HepG2 (cell line): ENCODE measurements at regions not wholly inside any gene's neighbourhood (a gene's known extent, or its start where the extent isn't known, plus 50 kb on each side); places are given as distances from the start of the nearest gene placed in this dataset.

ENCODE experiments used
- ATAC-seq: fragments of 200-7000 bp; cut with Tn5 transposase; 3 replicates; pipeline ENCODE4 v1.9.1; 2020; ENCODE audit warnings: mild to moderate bottlenecking, moderate library complexity
- BruUV-seq: library from RNA; stranded (reverse); fragments of 400-500 nt; replicated peaks from 2 replicates; lab custom pipeline; 2021; lab: Mats Ljungman, UMichigan
- CTCF ChIA-PET: fragments of 300-600 bp; formaldehyde crosslinking; extraction: SDS; loops from one replicate; lab custom pipeline; 2021; ENCODE audit warnings: low total read pairs, inconsistent platforms, low intra/inter-chr PET ratio; lab: Yijun Ruan, JAX
- POLR2A ChIA-PET: fragments of 350-600 bp; sonication (Branson Sonifier 250); formaldehyde crosslinking; loops from one replicate; lab custom pipeline; 2020; ENCODE audit warnings: antibody characterized with exemption, inconsistent platforms; lab: Yijun Ruan, JAX
- DNase-seq: peaks from one replicate; pipeline ENCODE4 v3.0.0-alpha.2; 2015; ENCODE audit warnings: low spot score
- FAIRE-seq: peaks from 3 replicates; lab custom pipeline; 2011; peaks lifted over from hg19 to GRCh38; lab: Jason Lieb, UNC
- H2AFZ ChIP-seq: one replicate; pipeline ENCODE4 v1.6.1; 2011; ENCODE audit warnings: low read length, inconsistent platforms
- H3K27ac ChIP-seq: fragments of 300-600 bp; 3 replicates; pipeline ENCODE4 v1.8.0; 2011; ENCODE audit warnings: mixed run types, mild to moderate bottlenecking, mixed read lengths, low read length, inconsistent platforms; ENCODE audit not compliant: insufficient read depth; ENCODE audit errors: extremely low read length
- H3K27me3 ChIP-seq, 2 experiments: fragments of 200-600 bp in 1 of 2; 2 replicates in 1 of 2; 3 replicates in 1 of 2; pipeline versions ENCODE4 v1.6.0 to v1.8.0; 2011; ENCODE audit warnings: low read length in 2 of 2, mild to moderate bottlenecking in 2 of 2, moderate library complexity in 2 of 2, inconsistent platforms in 1 of 2; ENCODE audit not compliant: insufficient read depth in 2 of 2, control insufficient read depth in 1 of 2
- H3K36me3 ChIP-seq, 2 experiments: fragments of 200-600 bp in 1 of 2; replicated peaks in 1 of 2; 2 replicates in 1 of 2; 3 replicates in 1 of 2; pipeline versions ENCODE4 v1.5.1 to v1.8.0; 2011; ENCODE audit warnings: low read length in 2 of 2, inconsistent platforms in 1 of 2; ENCODE audit not compliant: insufficient read depth in 2 of 2, control insufficient read depth in 1 of 2
- H3K4me1 ChIP-seq: 2 replicates; pipeline ENCODE4 v1.5.1; 2012; ENCODE audit warnings: low read length, inconsistent platforms; ENCODE audit not compliant: insufficient read depth
- H3K4me2 ChIP-seq: 2 replicates; pipeline ENCODE4 v1.6.0; 2011; ENCODE audit warnings: low read depth, low read length, inconsistent platforms
- H3K4me3 ChIP-seq, 3 experiments: fragments of 200-600 bp in 1 of 3; sonication (generic), shearing (Covaris generic) in 1 of 3; replicated peaks in 1 of 3; 2 replicates each; pipeline ENCODE4 v1.5.1; 2011 to 2016; ENCODE audit warnings: low read length in 3 of 3, inconsistent platforms in 2 of 3, low read depth in 2 of 3, mild to moderate bottlenecking in 2 of 3, control low read depth in 1 of 3, mixed read lengths in 1 of 3; ENCODE audit not compliant: insufficient read depth in 1 of 3
- H3K79me2 ChIP-seq: one replicate; pipeline ENCODE4 v1.6.1; 2011; ENCODE audit warnings: low read length, inconsistent platforms; ENCODE audit not compliant: insufficient read depth
- H3K9ac ChIP-seq: 2 replicates; pipeline ENCODE4 v1.6.0; 2011; ENCODE audit warnings: mild to moderate bottlenecking, low read depth, low read length, inconsistent platforms; ENCODE audit not compliant: insufficient read depth
- H3K9me3 ChIP-seq: 2 replicates; pipeline ENCODE4 v1.5.1; 2012; ENCODE audit warnings: mild to moderate bottlenecking, low read length
- H4K20me1 ChIP-seq: 2 replicates; pipeline ENCODE4 v1.6.0; 2011; ENCODE audit warnings: inconsistent platforms, mild to moderate bottlenecking, low read length, moderate library complexity; ENCODE audit not compliant: insufficient read depth
- ELF1 ChIP-seq: sonication (generic); formaldehyde crosslinking; IDR thresholded peaks from 2 replicates; pipeline ENCODE4 v1.4.0; 2020; ENCODE audit warnings: missing genetic modification reagents
- ELF3 ChIP-seq: IDR thresholded peaks from 2 replicates; pipeline ENCODE4 v1.6.1; 2016; ENCODE audit warnings: missing genetic modification reagents, missing compliant biosample characterization
- ELK4 ChIP-seq: sonication (generic); formaldehyde crosslinking; IDR thresholded peaks from 2 replicates; pipeline ENCODE4 v1.9.0; 2021; ENCODE audit warnings: missing genetic modification reagents, borderline replicate concordance
- HES4 ChIP-seq: sonication (generic); formaldehyde crosslinking; IDR thresholded peaks from 2 replicates; pipeline ENCODE4 v1.9.0; 2021; ENCODE audit warnings: mild to moderate bottlenecking, missing genetic modification reagents, borderline replicate concordance
- HOXA5 ChIP-seq: sonication (generic); formaldehyde crosslinking; IDR thresholded peaks from 2 replicates; pipeline ENCODE4 v1.4.0; 2020; ENCODE audit warnings: missing genetic modification reagents
- ISX ChIP-seq: sonication (generic); formaldehyde crosslinking; conservative IDR thresholded peaks from 2 replicates; pipeline ENCODE4 v1.5.0; 2020; ENCODE audit warnings: missing genetic modification reagents
- MZF1 ChIP-seq: sonication (generic); formaldehyde crosslinking; IDR thresholded peaks from 2 replicates; pipeline ENCODE4 v1.8.1; 2023; ENCODE audit warnings: mild to moderate bottlenecking, missing genetic modification reagents, borderline replicate concordance
- SP1 ChIP-seq, 2 experiments: fragments of 450-650 bp in 1 of 2; sonication (generic) in 1 of 2; formaldehyde crosslinking in 1 of 2; IDR thresholded peaks; 2 replicates each; pipeline versions ENCODE4 v1.4.0 to v1.6.1; 2016 to 2020; ENCODE audit warnings: missing genetic modification reagents in 1 of 2
- ZBTB7A ChIP-seq: sonication (generic); formaldehyde crosslinking; IDR thresholded peaks from 2 replicates; pipeline ENCODE4 v1.8.0; 2022; ENCODE audit warnings: mild to moderate bottlenecking, missing genetic modification reagents
- ZNF264 ChIP-seq: sonication (generic); formaldehyde crosslinking; IDR thresholded peaks from 2 replicates; pipeline ENCODE4 v1.4.0; 2020; ENCODE audit warnings: missing genetic modification reagents
- ZNF274 ChIP-seq: sonication (generic); formaldehyde crosslinking; IDR thresholded peaks from 2 replicates; pipeline ENCODE4 v1.5.1; 2020; ENCODE audit warnings: mild to moderate bottlenecking, missing genetic modification reagents
- ZNF275 ChIP-seq: sonication (generic); formaldehyde crosslinking; IDR thresholded peaks from 2 replicates; pipeline ENCODE4 v1.8.0; 2022; ENCODE audit warnings: missing genetic modification reagents, mild to moderate bottlenecking, inconsistent platforms, borderline replicate concordance
- ZNF552 ChIP-seq: sonication (generic); formaldehyde crosslinking; IDR thresholded peaks from 2 replicates; pipeline ENCODE4 v1.9.0; 2022; ENCODE audit warnings: missing genetic modification reagents, mild to moderate bottlenecking, borderline replicate concordance
- ZNF747 ChIP-seq: sonication (generic); formaldehyde crosslinking; IDR thresholded peaks from 2 replicates; pipeline ENCODE4 v1.8.1; 2023; ENCODE audit warnings: missing genetic modification reagents, mild to moderate bottlenecking, borderline replicate concordance
- WGBS: methylation state at CpG from one replicate; pipeline ENCODE4 v1.1.6; 2017; ENCODE audit warnings: low lambda C conversion rate; 5-methylcytosine and 5-hydroxymethylcytosine counted together
- in situ Hi-C: cut with HindIII; loops from 2 replicates; pipeline ENCODE4 v1.10.0; 2017; ENCODE audit warnings: low pct_unique_long_range_greater_than_20kb; ENCODE audit not compliant: extremely low pct_ligation_motif_present
- intact Hi-C: fragments of 100-400 bp; cut with micrococcal nuclease; formaldehyde crosslinking; loops from one replicate; pipeline ENCODE4 v1.10.0; 2022; ENCODE audit not compliant: unreplicated experiment
- TF ChIP-seq, protein P1 (sequence below): sonication (generic); formaldehyde crosslinking; IDR thresholded peaks from 2 replicates; pipeline ENCODE4 v1.5.0; 2020; ENCODE audit warnings: missing genetic modification reagents

DNA sequence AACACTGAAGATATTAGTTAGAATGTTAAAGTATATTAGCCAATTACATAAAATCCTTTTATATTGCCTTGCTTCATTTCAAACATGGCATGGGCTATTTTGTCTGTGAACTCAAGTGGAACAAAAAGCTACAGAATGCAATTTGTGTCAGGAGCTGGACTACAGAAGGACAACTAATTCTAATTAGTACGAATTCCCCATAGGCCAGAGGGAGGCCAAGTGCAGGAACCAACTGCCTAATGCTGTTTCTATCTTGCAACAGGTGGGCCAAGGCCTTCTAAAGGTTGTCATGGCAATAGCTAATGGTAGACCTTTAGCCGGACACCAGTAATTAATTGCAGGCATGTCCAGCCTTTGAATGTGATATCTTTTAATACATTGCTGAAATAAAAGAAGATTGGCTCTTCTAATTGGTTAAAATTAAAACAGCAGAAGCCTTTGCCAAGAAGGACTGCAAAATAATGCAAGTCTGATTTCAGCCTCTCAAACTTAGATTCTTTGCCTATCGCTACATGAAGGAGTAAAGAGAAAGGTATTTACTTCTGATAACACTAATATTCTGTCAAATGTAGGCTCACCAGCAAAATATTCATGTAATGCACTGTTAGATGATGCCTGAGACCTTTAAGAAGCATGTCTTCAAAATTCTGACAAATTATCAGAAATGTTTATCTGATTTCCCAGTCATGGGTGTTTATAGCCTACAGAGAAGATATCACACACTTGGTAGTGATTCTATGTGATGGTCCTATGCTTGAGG is 232.1 kb downstream of the LMO4 start:
- in situ Hi-C loops: no loop called here
- no peak overlapping the region for H3K4me3 ChIP-seq
- intact Hi-C loops: no loop called here
- no peak overlapping the region for H2AFZ ChIP-seq
- no peak for DNase-seq
- no peaks in the 10 kb centered on the region for H3K4me1 ChIP-seq
- H3K9me3 ChIP-seq: no peaks in the 10 kb centered on the region
- H3K36me3 ChIP-seq: no peaks in the 10 kb centered on the region
- POLR2A ChIA-PET: no interaction called here
- H3K79me2 ChIP-seq: no peaks in the 10 kb centered on the region
- no peak overlapping the region for H3K27ac ChIP-seq
- no peak for TF ChIP-seq MZF1 (CRISPR knock-in tag)
- no peak for TF ChIP-seq ZBTB7A (CRISPR knock-in tag)
- no peak for TF ChIP-seq ELF1
- TF ChIP-seq ELK4 (CRISPR knock-in tag): no peak
- no peak for TF ChIP-seq ZNF264
- no peak for TF ChIP-seq HES4 (CRISPR knock-in tag)
- no peak for TF ChIP-seq ZNF552 (CRISPR knock-in tag)
- no peak for TF ChIP-seq ZNF747 (CRISPR knock-in tag)
- TF ChIP-seq ZNF275 (CRISPR knock-in tag): no peak
- TF ChIP-seq ISX (CRISPR knock-in tag): no peak
- no peak for TF ChIP-seq ZNF274 (CRISPR knock-in tag)
- TF ChIP-seq, protein P1, sequence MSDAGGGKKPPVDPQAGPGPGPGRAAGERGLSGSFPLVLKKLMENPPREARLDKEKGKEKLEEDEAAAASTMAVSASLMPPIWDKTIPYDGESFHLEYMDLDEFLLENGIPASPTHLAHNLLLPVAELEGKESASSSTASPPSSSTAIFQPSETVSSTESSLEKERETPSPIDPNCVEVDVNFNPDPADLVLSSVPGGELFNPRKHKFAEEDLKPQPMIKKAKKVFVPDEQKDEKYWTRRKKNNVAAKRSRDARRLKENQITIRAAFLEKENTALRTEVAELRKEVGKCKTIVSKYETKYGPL (CRISPR knock-in tag): no peak
- TF ChIP-seq ELF3 (CRISPR knock-in tag): no peak
- no peak for TF ChIP-seq SP1 (IDR thresholded peaks at IDR 0.05)
- TF ChIP-seq SP1 (CRISPR knock-in tag; IDR thresholded peaks at IDR 0.05): no peak
- TF ChIP-seq HOXA5: no peak
- BruUV-seq: no TSS peak
- no peak for ATAC-seq
- no peak for FAIRE-seq
- CTCF ChIA-PET: no interaction called here
- no peaks in the 10 kb centered on the region for H4K20me1 ChIP-seq
- H3K9ac ChIP-seq: no peak overlapping the region
- no peaks in the 10 kb centered on the region for H3K27me3 ChIP-seq
- no peak overlapping the region for H3K4me2 ChIP-seq
- 31% methylated on average over 3 of the region's 3 CpGs for WGBS
